SIG-M5 (cell line): ENCODE measurements at regions not wholly inside any gene's neighbourhood (a gene's known extent, or its start where the extent isn't known, plus 50 kb on each side); places are given as distances from the start of the nearest gene placed in this dataset.
"Not testable (repeated sequence)": the region's sequence is repeated elsewhere in the genome, so short reads cannot be mapped to it uniquely, and the experiment has no call there.

Experiments
- DNase-seq: peaks from one replicate; lab custom pipeline; 2025; lab: John Stamatoyannopoulos, UW

DNA sequence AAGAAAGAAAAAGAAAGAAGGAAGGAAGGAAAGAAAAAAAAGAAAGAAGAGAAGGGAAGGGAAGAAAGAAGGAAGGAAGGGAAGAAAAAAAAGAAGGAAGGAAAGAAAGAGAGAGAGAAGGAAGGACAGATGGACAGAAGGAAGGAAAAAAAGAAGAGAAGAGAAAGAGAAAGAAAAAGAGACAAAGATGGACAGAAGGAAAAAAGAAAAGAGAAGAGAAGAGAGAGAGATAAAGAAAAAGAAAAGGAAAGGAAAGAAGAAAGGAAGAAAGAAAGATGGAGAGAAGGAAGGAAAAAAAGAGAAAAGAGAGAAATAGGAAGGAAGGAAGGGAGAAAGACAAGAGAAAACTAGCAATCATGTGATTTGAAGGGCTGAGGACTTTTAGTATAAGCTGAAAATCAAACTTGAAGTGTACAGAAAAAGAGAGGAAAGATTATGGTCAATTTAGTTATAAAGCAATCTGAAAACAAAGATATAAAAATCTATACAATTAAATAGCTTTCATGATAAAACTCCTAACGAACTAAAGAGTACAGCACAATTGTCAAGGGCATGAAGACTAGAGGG is 115.3 kb downstream of the LTN1 start:
- no peak for DNase-seq

GRCh38 chr21:28875078-28875477 is 117.6 kb downstream of the LTN1 start:
- no peak for DNase-seq

GRCh38 chr21:28872218-28872617 is 120.5 kb downstream of the LTN1 start:
- no peak for DNase-seq

DNA sequence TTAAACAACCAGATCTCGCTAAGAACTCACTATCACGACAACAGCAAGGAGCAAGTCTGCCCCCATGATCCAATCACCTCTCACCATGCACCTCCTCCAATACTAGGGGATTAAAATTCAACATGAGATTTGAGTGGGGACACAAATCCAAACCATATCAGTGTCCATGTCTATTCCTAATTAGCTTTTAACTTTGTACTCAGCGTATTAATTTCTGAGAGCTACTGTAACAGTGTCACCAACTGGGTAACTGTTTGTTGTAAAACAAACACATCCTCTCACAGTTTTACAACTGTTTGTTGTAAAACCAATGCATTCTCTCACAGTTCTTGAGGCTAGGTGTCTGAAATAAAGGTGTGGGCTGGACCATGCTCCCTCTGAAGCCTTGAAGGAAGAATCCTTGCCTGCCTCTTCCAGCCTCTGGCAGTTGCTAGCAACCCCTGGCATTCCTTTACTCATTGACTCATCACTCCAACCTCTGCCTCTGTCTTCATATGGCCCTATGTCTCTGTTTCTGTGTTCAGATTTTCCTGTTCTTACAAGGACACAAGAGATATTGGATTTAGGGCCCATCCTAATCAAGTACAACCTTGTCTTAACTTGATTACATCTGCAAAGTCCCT is 121.2 kb downstream of the LTN1 start:
- DNase-seq, result no peak

DNA sequence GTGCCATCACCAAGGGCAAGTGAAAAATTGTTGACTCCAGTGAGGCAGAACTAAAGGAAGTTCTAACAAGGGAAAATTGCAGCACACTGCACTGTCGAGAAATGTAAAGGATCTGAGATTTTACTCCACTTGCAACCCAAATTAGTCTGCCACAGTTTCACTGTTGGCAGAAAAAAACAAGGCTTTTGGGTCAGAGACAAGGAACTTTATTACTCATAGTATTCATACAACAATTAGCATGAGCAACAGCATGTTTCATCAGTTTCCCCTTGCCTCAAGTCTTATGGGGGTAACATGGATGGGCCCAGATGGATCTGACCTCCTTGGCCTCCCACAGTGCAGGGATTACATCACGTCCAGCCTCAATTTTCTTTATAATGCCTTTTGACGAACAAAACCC is 125.3 kb downstream of the LTN1 start:
- no peak for DNase-seq

DNA sequence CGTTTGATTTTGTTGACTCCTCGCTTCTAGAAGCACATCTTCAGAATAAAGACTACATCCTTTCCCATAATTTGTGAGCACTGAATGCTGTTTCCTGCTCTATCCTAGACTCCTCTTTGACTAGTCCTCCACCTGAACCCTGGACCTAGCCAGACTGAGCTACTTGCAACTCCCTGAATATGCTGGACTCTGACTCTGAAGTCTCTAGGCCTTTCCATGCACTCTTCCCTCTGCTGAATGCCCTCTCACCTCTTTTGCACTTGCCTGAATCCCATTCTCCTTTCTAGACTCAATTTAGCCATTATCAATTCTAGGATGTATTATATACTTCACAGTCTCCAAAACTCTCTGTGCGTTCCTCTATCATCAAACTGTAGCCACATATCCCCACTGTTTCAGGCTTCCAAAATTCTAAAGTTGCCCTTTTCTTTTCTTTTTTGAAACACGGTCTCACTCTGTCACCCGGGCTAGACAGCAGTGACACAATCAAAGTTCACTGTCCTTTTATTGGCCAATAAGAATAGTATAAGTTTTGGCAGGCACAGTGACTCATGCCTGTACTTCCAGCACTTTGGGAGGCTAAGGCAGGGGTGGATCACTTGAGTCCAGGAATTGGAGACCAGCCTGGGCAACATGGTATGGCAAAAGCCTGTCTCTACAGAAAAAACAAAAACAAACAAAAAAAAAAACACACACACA is 127.0 kb downstream of the LTN1 start:
- no peak for DNase-seq

- DNase-seq, result no peak
Measured at GRCh38 chr21:28858424-28858823, 134.3 kb downstream of the LTN1 start.

DNA sequence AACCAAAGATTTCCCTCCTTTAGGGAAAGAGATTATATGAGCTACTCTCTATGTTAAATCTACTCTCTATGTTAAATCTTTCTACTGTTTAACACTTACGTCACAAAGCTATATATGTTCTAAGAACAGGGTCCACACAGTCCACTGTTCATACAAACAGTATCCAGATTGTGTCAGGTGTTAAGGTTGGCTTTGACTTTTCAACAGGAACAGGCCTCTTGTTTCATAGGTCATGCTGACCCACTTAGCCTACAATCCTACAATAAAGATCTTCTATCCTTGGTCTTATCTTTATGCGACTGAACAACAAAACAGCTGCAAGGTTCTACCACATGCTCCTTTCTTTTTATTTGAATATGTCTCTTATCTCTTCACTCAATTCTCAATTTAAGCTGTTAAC is 134.9 kb downstream of the LTN1 start:
- DNase-seq, result no peak

GRCh38 chr21:28856588-28857250 is 136.0 kb downstream of the LTN1 start:
- no peak for DNase-seq

GRCh38 chr21:28852706-28853105 is 140.0 kb downstream of the LTN1 start:
- no peak for DNase-seq

DNA sequence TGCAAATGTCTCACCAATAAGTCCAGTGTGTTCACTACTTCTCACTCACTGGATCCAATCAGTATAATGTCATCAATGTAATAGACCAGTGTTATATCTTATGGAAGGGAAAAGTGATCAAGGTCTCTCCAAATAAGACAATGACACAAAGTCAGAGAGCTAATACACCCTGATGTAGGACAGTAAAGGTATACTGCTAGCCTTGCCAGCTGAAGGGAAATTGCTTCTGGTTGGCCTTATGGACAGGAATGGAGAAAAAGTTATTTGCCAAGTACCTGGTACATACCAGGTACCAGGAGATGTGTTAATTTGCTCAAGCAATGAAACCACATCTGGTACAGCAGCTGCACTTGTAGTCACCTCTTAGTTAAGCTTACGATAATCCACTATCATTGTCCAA is 141.0 kb downstream of the LTN1 start:
- no peak for DNase-seq

DNA sequence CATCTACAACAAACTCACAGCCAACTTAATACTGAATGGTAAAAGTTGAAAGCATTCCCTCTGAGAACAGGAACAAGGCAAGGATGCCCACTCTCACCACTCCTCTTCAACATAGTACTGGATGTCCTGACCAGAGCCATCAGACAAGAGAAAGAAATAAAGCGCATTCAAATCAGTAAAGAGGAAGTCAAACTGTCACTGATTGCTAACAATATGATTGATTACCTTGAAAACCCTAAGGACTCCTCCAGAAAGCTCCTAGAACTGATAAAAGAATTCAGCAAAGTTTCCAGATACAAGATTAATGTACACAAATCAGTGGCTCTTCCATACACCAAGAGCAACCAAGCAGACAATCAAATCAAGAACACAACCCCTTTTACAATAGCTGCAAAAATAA is 153.4 kb downstream of the LTN1 start:
- DNase-seq, result not testable (repeated sequence)

GRCh38 chr21:28837426-28837825 is 155.3 kb downstream of the LTN1 start:
- DNase-seq, result not testable (repeated sequence)

GRCh38 chr21:28836588-28836987 is 156.1 kb downstream of the LTN1 start:
- DNase-seq, result not testable (repeated sequence)

DNA sequence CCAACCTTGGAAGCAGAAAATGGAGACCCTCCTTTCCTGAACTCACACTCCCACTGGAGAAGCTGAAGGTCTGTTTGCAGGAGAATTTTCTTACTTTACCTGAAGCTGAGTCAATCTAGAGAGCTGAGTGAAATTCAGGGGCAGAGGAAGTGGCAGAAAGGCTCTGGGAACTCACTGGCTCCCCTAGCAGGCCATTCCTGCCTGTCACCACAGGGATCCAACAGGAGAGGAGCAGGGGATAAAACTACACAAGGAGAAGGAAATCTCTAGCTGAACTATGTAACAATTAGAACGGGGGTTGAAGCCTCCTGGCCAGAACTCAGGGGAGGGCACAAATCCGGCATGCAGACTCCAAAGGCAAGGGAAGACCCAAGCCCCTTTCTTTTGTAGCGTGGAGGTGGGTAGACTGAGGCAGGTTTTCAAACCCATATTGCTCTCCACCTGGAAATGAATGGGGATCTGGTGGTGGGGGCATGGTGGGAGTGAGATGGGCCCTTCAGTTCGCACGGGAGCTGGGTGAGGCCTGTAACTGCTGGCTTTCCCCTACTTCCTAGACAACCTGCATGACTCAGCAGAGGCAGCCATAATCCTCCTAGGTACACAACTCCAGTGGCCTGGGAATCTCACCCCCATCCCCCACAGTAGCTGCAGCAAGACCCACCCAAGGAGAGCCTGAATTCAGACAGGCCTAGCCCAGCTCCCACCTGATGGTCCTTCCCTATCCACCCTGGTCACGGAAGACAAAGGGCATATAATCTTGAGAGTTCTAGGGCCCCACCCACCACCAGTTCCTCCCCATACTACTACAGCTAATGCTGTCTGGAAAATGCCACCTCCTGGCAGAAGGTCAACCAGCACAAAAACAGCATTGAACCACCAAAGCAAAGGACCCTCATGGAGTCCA is 158.1 kb downstream of the LTN1 start:
- DNase-seq, result no peak

DNA sequence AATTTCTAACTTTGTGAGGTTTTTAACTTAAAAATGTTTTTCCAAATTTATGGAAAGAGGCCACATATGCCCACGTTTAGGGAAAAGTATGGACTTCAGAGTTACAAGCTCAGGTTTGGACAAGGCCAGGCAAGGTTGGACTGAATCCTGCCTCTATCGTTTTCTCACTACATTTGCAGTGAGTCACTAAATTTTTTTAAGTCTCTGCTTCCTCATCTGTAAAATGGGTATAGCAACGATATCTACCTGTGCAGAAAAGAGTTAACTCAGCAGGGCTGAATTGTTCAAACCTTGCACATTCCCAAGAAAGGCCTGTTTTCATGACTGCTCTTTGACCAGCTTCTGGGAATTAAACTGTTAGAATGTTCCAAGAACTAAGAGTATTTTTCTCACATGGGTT is 159.1 kb downstream of the LTN1 start:
- no peak for DNase-seq

DNA sequence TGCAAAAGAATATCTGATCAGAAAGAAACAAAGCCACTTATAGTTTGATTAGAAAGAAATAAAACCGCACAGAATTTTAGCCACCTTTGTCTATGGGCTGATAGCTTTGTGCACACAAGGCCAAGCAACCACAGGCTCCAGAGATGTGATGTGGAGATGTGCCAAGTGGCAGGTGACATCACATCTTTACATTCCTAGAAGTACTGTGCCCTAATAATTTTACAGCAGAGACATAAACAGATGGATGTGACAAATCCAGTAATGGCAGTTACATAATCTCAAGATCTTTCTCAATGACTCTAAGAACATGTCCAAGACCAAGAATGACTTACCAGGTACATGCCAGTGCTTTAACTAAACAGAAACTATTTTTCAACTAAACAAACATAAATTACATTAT is 159.5 kb downstream of the LTN1 start:
- DNase-seq, result no peak

DNA sequence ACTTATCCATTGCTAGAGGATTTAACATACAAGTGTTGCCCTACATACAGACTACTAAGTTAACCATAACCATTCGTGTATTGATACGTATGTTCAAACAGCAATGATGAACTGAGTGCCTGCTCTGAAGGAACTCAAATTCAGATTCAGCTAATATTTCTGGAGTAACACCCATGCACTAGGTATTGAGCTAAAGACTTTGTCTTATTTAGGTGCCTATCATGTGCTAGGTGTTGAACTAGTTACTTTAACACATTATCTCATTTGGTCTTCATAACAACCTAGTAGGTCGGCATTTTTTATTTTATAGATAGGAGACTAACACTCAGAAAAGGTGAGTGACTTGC is 160.0 kb downstream of the LTN1 start:
- DNase-seq, result no peak

GRCh38 chr21:28832013-28832714 is 160.5 kb downstream of the LTN1 start:
- DNase-seq, result no peak

DNA sequence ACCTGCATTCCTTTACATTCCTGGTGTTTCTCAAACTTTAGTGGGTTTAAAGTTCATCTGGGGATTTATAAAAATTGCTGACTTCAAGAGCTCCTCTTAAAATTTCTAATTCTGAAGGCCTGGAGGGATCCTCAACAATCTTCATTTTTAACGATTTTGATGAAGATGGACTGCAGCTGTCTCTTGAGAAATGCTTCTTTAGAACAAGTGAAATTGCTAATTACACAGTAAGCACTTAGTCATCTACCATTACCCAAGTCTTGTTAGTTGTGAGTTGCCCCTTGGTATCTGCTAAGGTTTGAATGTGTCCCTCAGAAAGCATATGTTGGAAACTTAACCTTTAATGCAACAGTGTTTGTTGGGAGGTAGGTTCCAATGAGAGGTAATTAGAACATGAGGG is 163.7 kb downstream of the LTN1 start:
- DNase-seq, result no peak

DNA sequence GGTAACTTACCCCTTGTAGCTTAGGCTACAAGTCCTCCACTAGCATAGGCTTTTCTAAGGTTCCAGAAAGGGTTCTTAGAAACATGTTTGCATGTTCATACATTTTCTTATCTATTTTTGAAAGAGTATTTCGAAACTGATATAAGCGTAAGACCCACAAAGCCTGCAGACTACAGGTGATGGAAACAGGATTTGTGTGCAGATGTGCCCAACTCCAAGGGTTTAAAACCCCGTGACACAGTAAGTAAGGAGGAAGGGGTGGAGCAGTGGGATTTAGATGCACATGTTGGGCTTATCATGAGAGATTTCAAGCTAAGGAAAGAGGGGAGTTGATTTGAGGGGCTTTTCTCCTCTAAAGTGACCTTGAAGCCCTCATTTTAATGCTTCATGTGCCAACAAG is 164.7 kb downstream of the LTN1 start:
- no peak for DNase-seq

GRCh38 chr21:28827422-28827821 is 165.3 kb downstream of the LTN1 start:
- no peak for DNase-seq
